Activated naive CD8-positive, alpha-beta T cell treated with anti-CD3 and anti-CD28 coated beads, Interleukin-2, amount 50 U/mL, for 24 hours (primary cell): ENCODE measurements at regions not wholly inside any gene's neighbourhood (a gene's known extent, or its start where the extent isn't known, plus 50 kb on each side); places are given as distances from the start of the nearest gene placed in this dataset.

Experiments used
- ATAC-seq: fragments of 150-1000 bp; cut with Tn5 transposase; one replicate; pipeline ENCODE4 v1.10.0; 2021
- DNase-seq: peaks from one replicate; pipeline ENCODE4 v3.0.0; 2021
- H3K27ac Mint-ChIP-seq: one replicate; pipeline ENCODE4 v1.8.0; 2021; ENCODE audit warnings: mild to moderate bottlenecking, mixed read lengths
- H3K27me3 Mint-ChIP-seq: one replicate; pipeline ENCODE4 v1.8.0; 2021; ENCODE audit warnings: mixed read lengths
- H3K36me3 Mint-ChIP-seq: one replicate; pipeline ENCODE4 v1.8.0; 2021; ENCODE audit warnings: low read depth, mixed read lengths
- H3K4me1 Mint-ChIP-seq: one replicate; pipeline ENCODE4 v1.8.0; 2021; ENCODE audit warnings: mixed read lengths
- H3K4me3 Mint-ChIP-seq: one replicate; pipeline ENCODE4 v1.8.0; 2021; ENCODE audit warnings: mild to moderate bottlenecking, moderate library complexity, mixed read lengths
- H3K9me3 Mint-ChIP-seq: one replicate; pipeline ENCODE4 v1.8.0; 2021; ENCODE audit warnings: mixed read lengths

DNA sequence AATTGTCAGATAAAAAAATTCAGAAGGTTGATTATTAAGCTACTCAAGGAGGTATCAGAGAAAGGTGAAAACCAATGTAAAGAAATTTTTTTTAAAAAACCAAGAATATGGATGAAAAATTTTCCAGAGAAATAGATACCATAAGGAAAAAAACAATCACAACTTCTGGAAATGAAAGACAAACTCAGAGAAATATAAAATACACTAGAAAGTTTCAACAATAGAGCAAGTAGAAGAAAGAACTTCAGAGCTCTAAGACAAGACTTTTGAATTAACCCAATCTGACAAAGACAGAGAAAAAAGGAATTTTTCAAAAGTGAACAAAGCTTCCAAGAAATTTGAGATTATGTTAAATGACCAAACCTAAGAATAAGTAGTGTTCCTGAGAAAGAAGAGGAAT, 62.9 kb upstream of the TEAD1 start:
- Mint-ChIP-seq H3K27me3 (peaks cover 11% of the 10 kb centered on the region), H3K27ac (no peak overlapping the region), H3K9me3 (peaks cover 35% of the 10 kb centered on the region), H3K4me3 (no peak overlapping the region), H3K4me1 (no peaks in the 10 kb centered on the region), H3K36me3 (peaks cover 9% of the 10 kb centered on the region)
- DNase-seq, result no peak
- ATAC-seq, result no peak

DNA sequence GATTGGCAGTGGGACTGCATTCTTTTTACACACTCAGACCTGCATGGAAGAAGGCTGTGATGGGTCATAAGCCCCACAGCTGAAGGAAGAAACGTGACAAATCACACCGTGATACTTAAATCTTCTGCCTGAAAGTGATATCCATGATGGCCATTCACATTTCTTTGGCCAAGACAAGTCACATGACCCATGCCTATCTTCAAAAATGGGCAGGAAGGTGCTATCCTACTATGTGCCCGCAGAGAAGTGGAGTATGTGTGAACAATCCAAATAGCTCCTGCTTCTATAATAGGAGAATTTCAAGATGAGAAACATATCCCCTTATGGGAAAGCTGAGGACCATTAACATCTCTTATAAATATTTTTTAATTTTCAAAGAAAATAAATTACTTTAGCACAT, 56.6 kb upstream of the TEAD1 start:
- no peak for ATAC-seq
- H3K27ac Mint-ChIP-seq, result no peak overlapping the region

DNA sequence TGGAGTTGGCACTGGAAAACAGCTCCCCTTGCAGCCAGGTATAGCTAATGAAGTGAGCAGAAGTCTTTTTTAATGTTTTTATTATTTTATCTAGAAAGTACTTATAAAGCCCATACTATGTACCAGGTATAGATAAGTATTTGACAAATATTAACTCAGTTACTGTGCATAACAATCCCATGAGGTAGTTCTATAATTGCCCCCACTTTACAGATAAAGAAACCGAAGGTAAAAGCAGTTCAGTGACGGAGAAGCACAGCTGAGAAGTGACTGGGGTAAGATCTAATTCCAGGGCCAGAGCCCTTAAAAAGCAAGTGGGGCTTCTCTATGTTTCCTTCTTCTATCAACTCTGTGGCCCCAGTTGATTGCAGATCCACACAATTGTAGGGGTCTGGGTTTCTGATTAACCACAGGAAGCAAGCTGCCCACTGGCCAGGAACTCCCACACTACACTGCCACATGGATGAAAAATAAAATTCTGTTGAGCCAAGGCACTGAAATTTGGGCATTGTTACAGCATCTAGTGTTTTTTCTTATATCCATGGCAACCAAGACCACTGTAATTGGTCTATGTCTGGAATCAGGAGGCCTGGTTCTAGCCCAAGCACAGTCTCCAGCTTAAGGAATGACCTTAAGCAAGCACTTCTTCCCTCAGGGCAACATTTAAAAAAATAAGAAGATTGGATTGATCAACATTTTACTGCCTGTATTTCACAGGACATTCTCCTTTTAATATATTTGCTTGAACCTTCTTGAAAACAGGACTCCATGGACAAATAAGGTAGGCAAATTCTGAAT, 55.3 kb upstream of the TEAD1 start:
- Mint-ChIP-seq H3K36me3 (no peaks in the 10 kb centered on the region), H3K4me3 (no peak overlapping the region), H3K4me1 (no peaks in the 10 kb centered on the region), H3K27ac (no peak overlapping the region), H3K27me3 (peaks cover 4% of the 10 kb centered on the region), H3K9me3 (peaks cover 31% of the 10 kb centered on the region)
- ATAC-seq (no peak), DNase-seq (no peak)

More for the DNA sequence above, 56.6 kb upstream of the TEAD1 start:
- Mint-ChIP-seq H3K4me1 (no peaks in the 10 kb centered on the region), H3K4me3 (no peak overlapping the region), H3K9me3 (peaks cover 35% of the 10 kb centered on the region), H3K27me3 (peaks cover 7% of the 10 kb centered on the region), H3K36me3 (peaks cover 5% of the 10 kb centered on the region)
- DNase-seq, result no peak

- Mint-ChIP-seq H3K9me3 (peaks cover 43% of the 10 kb centered on the region), H3K4me3 (no peak overlapping the region), H3K27me3 (peaks cover 2% of the 10 kb centered on the region), H3K27ac (no peak overlapping the region), H3K4me1 (no peaks in the 10 kb centered on the region), H3K36me3 (no peaks in the 10 kb centered on the region)
- no peak for ATAC-seq
- DNase-seq, result no peak
Measured at GRCh38 chr11:12623869-12624268, 50.4 kb upstream of the TEAD1 start.
